ENCODE measurements at regions not wholly inside any gene's neighbourhood (a gene's known extent, or its start where the extent isn't known, plus 50 kb on each side); places are given as distances from the start of the nearest gene placed in this dataset.

GRCh38 chr10:24153537-24153936 is 55.4 kb upstream of the KIAA1217 start:
- no peak overlapping the region for H3K27ac Mint-ChIP-seq
- H3K4me3 Mint-ChIP-seq = no peak overlapping the region
- peaks cover 4% of the 10 kb centered on the region for H3K9me3 Mint-ChIP-seq
- ChIA-PET CTCF (no interaction called here), POLR2A (no interaction called here)
- no peak for DNase-seq
- H3K36me3 Mint-ChIP-seq (ENCODE audit: low read depth) = no peaks in the 10 kb centered on the region
- H3K27me3 Mint-ChIP-seq = no peaks in the 10 kb centered on the region
- H3K4me1 Mint-ChIP-seq = no peaks in the 10 kb centered on the region

- Mint-ChIP-seq H3K27me3 (no peaks in the 10 kb centered on the region), H3K9me3 (peaks cover 6% of the 10 kb centered on the region), H3K27ac (no peak overlapping the region), H3K4me1 (no peaks in the 10 kb centered on the region), H3K4me3 (no peak overlapping the region), H3K36me3 (ENCODE audit: low read depth) (no peaks in the 10 kb centered on the region)
- POLR2A ChIA-PET = no interaction called here
- CTCF ChIA-PET = no interaction called here
- DNase-seq = no peak
Measured at GRCh38 chr10:24156686-24157085, 52.3 kb upstream of the KIAA1217 start.

- Mint-ChIP-seq H3K4me1 (no peaks in the 10 kb centered on the region), H3K4me3 (no peak overlapping the region), H3K27me3 (no peaks in the 10 kb centered on the region), H3K27ac (no peak overlapping the region), H3K9me3 (peaks cover 6% of the 10 kb centered on the region), H3K36me3 (ENCODE audit: low read depth) (no peaks in the 10 kb centered on the region)
- ChIA-PET CTCF (no interaction called here), POLR2A (no interaction called here)
- DNase-seq = no peak
Measured at GRCh38 chr10:24157567-24157966, 51.4 kb upstream of the KIAA1217 start.
